SK-N-DZ (cell line): ENCODE measurements at regions not wholly inside any gene's neighbourhood (a gene's known extent, or its start where the extent isn't known, plus 50 kb on each side); places are given as distances from the start of the nearest gene placed in this dataset.

Source experiments
- DNase-seq: peaks from one replicate; pipeline ENCODE4 v3.0.0-alpha.2; 2015; ENCODE audit warnings: low spot score

DNA sequence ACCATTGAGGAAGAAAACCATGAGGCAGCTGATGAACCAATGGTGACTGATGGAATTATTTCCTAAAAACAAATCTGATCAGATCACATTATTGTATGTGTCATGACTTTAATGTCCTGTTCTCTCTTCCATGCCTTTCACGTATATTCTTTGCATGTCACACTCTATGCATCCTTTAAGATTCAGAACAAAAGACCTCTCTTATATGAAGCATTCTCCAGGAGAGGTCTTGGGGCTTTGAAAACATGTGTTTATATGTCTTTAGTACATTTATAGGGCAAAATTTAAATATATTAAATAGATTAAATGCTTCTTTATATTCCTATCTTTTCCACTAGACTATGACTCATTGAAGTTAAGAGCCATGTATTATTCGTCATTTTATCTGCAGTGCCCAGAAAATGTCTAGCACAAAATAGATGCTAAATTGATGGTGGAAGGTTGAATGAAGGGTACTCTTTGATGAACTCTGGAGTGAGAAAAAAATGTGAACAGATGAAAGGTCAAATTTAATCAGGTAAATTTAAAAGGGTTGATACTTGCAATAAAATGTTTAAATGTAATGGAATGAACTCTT, 196.3 kb downstream of the PSAT1 start:
- DNase-seq: no peak

DNA sequence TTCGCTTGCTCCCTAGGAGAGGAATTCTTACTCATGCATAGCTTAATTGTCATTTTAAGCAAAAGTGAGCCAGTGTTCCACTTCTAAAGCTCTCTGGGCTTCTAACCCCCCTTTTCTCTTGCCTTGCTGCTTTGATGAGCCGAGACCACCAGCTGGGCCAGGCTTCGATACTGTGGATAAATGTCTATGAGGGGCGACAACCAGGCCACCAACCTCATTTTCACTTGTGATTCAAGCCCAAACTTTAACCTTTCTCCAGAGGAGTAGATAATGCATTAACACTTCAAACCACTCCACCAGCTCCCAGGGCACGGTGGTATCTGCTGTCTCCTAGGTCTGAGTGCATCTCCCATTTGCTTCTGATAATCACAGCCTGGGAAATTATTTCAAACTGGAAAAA, 205.6 kb downstream of the PSAT1 start:
- DNase-seq: no peak

DNA sequence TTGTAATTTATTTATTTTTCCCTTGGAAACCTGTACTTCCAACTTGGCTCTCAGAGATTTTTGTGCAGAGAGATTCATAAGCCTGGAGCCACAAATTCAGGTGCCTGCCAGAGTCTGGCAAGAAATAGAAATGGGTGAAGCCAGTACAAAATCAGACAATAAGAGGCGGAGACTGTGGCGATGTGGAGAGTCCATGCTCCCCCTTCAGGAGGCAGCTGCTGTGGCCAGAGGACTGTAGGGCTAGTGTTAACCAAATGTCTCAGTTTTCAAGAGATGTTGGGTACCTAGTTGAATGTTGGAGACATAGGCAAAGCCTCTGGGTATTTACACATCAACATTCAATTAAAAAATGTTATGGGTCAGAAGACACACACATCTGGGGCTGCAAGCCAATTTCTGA, 208.6 kb downstream of the PSAT1 start:
- DNase-seq: no peak

DNA sequence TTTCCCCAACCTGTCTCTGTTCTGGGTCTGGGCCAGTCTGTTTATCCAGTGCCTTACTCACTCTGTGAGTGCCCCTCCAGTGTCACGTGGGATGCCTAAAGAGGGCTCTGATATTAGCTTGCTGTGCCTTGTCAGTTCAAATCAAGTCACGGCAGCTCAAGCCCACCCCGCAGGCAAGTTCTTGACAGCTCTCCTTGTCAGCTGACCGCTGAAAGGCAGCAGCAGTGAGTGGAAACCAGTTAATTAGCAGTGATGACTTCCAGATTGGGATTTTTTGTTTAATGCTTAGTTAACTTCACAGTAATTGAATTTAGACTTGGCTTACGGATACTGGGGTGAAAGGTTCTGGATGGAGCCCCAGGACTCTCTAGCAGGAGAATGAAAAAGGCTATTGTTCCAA, 210.1 kb downstream of the PSAT1 start:
- peak; percentile 94 for DNase-seq

DNA sequence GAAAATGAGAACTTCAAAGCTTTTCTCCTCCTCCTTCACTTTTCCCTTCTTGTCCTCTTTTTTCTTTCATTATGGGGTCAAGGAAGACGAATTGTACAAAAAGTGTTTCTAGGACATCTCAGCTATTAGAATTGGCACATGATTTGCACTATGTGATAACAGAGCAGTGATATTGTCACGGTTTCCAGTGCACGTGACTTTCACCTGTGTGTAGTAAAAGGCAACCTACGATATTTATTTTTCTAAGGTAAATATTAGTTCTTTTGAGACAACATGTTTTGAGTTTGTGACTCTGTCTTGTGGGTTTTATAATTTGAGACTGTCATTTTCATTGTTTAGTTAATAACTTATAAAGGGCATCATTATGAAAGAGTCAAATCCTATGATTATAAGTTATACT, 213.1 kb downstream of the PSAT1 start:
- no peak for DNase-seq

DNA sequence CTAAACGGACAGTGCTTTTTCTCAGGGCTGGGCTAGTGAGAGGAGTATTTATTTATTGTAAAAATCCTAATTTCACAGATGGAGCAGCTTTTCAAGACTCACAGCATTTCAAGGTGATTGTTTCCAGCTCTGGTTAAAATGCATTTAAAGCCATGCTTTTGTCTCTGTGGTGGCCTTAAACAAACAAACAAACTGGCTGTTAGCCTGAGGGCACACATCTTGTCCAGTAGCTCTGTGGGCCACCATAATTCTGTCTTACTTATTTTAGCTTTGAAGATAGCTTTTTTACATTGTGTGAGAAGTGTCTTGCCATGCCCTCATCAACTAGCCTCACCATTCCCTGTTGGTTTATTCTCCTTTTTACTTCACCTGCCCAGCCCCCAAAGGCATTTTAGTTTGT, 218.2 kb downstream of the PSAT1 start:
- no peak for DNase-seq

DNA sequence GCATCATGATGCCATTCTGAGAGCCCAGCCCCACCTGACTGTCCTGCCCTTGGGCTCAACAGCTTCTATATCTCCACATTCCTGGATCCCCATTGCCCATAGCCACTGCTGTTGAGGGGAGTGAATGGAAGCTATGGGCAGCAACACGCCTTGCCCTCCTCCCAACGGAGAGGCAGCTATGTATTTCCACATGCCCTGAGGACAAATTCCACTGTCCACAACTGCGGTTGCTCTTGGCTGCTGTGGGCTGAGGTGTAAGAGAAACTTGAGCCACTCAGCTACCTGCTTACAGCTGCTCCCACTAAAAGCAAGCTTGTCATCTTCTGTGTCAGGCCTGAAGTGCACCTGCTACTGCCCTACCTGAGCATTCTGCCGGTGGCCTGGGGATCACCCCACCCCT, 222.9 kb downstream of the PSAT1 start:
- no peak for DNase-seq

DNA sequence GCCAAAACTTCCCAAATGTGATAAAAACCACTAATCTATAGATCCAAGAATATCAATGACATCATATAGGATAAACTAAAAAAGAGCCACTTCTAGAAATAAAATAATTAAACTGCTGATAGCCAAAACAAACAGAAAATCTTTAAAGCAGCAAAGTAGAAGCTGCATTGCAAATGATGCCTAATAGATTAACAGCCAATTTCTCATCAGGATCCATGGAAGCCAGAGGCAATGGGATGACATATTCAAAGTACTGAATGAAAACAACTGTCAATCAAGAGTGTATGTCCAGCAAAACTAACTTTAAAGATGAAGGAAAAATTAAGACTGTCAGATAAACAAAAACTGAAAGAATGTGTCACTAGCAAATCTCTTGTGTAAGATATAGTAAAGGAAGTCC, 224.8 kb downstream of the PSAT1 start:
- DNase-seq: no peak

DNA sequence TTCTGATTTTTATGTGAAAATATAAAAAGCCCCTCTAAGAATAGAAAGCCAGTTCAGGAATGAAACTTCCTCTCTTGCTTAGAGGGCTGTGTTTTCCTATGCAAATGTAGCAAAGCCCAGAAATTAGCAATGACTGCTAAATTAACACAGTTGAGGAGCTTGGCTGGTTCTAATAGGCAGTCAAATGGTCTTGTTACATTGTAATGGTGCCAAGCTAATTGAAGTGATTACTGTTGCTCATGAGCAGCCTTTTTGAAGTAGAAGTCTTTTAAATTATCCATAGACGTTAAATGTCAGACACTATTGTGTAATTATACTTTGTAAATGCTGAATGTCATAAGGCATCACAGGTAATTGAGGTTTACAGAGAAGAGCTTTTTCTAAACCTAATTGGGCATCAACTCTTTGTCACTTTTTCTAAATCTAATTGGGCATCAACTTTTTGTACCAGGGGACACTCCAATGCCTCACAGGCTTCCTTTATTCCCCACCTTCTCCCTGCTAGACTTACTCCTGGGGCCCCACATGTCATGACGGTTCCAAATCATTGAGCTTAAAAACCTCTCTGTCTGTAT, 229.1 kb downstream of the PSAT1 start:
- peak; percentile 35 for DNase-seq

DNA sequence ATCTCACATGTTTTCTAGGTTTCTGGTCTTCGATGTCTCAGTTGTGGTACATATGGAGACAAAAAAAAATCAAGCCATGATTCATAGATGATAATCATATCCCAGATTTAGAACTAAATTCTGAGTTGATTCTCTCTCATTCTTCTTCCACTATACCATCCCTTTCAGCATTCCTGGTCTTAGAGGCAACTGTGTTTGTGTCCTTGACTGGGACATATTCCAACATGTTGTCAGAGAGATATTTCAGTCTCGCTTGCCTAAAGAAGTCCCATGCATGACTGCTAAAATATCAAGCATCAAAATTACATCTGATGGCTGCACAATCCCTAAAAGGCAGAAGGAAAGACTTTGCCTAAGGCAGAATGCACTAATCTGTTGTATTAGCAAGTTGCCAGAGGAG, 236.6 kb downstream of the PSAT1 start:
- DNase-seq: no peak

DNA sequence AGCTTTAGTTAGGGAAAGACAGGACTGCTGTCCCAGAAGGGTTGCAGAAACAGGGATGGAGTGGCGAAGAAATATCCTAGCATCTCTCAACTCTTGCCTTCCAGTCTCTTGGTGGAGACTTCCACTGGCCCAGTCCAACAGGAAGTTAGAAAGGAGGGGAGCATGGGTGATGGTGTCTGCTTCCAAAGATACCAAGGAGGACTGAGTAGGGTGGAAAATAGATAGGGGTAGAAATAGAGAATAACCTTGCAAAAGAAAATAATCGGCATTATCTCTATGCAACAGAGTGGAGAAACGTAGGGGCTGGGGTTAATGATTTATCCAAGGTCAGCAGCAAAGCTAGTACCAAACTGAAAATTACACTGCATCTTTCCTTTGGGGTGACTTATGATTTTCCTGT, 242.3 kb downstream of the PSAT1 start:
- DNase-seq: no peak

DNA sequence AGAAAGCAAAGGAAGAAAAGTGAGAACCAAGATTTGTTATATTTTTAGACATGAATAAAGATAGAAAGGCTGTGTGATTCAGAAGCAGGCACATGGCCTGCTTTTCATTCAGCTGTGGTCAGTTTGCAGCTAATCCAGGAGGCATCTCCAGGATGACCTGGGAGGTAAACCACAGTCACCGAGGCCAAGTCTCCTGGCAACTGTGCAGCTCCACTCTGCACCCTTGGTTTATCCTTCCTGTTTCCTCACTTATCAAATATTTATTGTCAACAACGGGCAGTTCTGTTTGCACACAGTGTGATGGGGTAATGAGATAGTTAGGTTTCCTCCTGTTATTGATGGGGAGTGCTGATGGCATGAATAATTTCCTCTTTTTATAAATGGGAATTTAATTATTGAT, 243.0 kb downstream of the PSAT1 start:
- no peak for DNase-seq

DNA sequence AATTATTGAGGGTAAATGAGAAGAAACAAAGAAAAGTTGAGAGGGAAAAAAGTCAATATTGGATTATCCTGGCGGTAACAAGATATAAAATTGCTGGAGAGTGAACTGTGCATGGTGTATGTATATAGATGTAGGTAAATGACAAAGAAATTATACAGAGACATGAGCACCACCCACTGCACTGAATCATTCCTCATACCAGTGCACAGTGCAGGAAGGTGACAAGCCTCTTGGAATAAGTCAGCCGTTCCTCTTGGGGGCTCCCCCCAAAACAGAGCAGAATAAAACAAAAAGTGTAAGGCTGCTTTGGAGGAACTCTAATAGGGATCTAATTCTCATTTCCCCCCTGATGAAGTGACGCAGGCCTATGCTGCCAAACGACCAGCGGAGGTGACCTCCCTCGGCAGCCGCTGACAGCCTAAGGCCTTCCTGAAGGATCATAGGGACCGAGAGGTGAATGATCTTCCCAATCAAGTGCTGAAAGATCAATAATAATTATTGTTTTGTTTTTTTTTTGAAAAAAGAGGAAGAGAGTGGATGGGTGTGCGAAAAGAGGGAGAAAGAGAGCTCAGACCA, 245.0 kb downstream of the PSAT1 start:
- DNase-seq: no peak

DNA sequence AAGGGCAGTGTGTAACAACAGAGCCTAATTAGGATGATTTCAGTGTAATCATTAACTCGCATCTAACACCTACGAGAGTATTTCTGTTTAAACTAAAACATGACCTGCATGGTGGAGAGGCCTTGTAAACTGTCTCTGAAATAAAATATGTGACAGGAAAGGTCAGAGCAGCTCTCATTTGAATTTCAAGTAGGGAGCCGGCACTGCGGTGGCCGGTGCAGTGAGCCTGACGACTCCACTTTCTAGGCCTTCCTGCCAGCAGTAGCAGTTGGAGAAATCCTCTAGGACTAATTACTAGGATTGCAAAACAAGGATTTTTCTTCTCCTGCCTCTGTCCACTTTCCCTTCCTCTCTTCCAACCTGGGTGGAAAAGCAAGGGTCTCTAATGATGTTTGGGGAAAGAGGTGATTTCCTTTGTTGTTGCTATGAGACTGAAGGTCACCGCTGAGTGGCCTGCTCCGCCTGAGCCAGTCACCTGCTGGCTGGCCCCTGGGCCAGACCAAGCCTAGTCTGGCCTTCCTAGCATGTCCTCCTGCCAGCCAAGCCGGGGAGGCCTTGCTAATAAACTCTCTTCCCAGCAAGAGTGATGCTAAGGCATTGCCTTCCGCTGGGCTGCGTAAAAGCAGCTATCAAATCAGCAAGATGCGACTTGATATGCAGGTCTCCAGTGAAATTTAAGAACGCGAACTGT, 245.7 kb downstream of the PSAT1 start:
- DNase-seq: peak; percentile 61

DNA sequence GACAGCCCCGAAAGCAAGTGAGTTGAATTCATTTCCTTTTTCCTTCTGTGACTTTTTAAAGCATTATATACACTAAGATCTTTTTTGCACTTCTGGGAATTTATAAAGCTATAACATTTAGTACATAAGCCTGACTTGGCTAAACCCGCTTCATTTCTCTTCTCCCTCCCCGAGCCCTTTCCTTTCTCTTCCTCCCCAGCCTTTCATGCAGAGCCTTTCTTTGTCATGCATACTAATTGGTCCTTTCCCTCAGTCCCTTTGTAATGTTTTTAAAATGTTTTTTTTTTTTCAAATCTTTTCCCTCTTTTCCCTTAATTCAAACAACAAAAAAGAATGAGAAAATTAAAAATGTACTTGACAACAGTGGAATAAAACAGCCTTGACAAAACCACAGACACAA, 246.4 kb downstream of the PSAT1 start:
- DNase-seq: no peak

DNA sequence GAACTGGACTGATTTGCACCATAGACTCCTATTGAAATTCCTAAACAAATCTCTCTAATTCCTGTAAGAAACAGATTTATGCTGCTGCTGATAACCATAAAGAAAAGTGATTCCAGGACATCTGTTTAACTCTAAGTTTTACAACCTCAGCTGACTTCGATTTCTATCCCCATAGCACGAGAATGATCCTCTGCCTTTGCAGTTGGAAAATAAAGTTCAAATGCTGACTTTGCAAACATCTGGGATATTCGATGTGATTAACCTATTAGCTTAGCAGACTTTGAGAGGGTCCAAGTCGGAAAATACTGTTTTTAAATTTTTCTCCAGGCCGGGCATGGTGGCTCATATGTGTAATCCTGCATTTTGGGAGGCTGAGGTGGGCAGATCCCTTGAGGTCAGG, 247.3 kb downstream of the PSAT1 start:
- DNase-seq: no peak

DNA sequence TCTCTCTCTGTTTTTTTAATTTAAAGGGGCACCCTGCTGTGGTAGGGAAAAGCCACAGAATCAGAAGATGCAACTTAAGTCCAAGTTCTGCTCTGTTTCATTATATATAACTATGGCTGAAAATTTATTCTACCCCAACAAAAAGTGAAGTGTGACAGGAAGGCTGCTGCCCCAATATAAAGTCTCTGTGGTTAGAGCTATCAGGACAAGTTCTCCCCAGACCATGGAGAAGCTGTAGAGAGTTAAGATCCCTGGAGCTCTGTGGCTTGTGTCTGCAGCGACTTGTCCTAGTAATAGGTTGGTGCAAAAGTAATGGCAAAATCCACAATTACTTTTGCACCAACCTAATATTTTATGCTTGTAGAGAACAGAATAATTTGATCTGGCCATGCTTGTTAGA, 250.9 kb downstream of the PSAT1 start:
- no peak for DNase-seq

DNA sequence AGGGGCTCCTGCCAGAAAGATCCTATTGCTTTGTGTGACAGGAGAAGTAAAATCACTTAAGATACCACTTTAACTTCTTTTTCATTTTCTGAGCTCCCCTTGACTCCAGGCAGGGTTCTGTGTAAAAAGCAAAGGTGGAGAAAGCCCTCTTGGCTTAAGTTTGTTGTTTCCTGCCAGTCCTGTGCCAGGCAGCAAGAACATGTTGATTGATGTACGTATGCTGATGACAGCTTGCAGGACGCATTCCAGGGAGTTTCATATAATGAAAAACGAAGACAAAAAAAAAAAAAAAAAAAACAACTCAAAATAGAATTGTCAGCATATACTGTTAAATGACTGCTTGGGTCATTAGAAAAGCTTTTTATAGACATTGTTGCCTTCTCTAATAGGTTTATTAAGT, 251.7 kb downstream of the PSAT1 start:
- no peak for DNase-seq

DNA sequence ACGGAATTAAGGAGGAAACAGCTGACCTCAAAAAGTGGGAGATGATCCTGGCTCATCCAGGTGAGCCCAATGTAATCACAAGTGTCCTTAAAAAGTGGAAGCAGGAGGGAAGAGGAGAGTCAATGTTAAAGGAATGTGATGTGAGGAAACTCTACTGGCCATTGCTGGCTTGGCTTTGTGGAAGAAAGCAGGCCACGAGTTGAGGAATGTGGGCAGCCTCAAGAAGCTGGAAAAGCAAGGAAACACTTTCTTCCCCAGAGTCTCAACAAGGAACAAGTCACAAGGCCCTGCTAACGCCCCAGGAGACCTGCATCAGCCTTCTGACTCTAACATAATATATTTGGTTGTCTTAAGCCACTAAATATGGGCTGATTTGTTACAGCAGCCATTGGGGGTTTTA, 252.8 kb downstream of the PSAT1 start:
- no peak for DNase-seq

DNA sequence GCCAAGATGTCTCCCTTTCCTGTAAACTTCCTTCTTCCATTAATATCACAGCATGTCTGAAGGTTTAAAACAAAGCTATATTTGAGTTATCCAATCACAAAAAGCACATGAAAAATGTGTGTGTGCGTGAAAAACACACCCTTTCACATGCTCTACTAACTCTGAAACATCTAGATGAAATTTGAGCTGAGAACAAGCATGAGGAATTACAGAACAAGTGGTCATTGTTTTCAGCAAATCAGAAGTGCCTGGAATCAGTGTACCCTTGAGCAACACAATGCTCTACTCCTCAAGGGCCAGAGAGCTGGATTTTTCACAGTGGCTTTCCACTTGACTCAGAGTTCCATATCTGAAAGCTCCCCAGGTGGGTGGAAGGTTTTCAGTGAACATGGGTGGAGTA, 255.9 kb downstream of the PSAT1 start:
- no peak for DNase-seq

DNA sequence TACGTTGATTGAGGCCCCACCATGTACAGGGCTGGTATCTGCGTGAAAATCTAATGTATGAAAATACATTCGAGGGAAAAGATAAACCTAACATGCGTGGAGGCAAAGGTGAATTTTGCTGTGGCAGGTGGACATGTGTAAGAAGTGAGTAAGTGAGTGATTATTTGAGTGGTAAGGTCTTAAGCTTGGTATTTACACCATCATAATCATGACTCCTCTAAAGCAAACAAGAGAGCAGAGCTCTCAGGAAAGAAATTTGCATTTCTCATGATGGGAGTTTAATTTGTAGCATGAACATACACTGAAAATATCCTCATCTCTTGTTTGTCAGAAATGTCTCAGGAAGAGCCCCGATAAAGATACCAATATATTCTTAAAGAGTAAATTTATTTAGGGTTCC, 260.6 kb downstream of the PSAT1 start:
- DNase-seq: no peak

DNA sequence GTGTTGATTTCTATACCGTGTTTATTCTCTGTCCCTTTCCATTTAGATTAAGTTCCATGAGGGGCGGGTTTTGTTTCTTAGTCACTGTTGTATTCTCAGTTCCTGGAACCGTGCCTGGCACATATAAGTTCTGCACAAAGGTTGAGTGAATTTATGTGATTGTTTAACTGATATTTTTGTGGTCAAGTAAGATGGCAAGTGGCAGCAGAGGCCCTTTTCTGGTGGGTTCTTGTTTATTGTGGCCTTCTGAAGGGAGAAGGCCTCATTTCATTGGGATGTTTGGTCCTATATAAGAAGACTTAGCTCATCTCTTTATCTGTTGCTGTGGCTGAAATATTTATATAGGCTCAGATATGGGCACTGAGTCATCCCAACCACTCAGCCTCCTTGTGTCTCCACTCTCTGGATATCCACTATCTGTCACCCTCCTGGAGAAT, 262.5 kb downstream of the PSAT1 start:
- DNase-seq: no peak

DNA sequence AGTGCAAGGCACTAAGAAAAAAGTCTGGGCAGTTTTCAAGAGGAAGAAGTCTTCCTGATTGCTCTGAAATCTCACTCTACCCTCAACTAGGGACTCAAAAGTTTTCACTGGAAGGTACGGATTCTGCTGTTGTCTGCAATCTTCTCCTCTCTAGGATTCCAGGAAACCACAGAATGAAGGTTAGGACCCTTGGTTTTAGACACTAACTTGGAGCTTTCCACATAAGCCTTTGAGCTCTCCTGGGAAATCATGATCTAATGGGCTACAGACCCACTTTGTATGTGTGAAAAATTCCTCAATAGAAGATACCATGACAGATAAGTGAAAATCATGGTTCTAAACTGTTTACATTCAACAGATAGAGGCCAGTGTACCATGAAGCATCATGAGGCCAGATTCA, 265.1 kb downstream of the PSAT1 start:
- DNase-seq: no peak
